ENCODE measurements at regions not wholly inside any gene's neighbourhood (a gene's known extent, or its start where the extent isn't known, plus 50 kb on each side); places are given as distances from the start of the nearest gene placed in this dataset.

GRCh38 chr21:35238119-35238518 lies 189.0 kb upstream of the RUNX1 start:
- Histone ChIP-seq H2BK120ac (ENCODE audit: low read depth, low read length, poor library complexity, severe bottlenecking) (no peak overlapping the region), H3K4me1 (ENCODE audit: insufficient read depth, low read length) (no peaks in the 10 kb centered on the region), H3K4me2 (ENCODE audit: insufficient read depth, insufficient read length, low read length) (no peak overlapping the region), H2BK20ac (ENCODE audit: low read depth, low read length, poor library complexity, severe bottlenecking) (no peak overlapping the region), H3T11ph (ENCODE audit: low read length) (no peak overlapping the region), H3K56ac (ENCODE audit: insufficient read length, low read depth, low read length) (no peak overlapping the region), H3K79me1 (ENCODE audit: insufficient read depth, low read depth, low read length, poor library complexity, severe bottlenecking) (no peaks in the 10 kb centered on the region), H3K9me3 (ENCODE audit: control insufficient read depth, low read depth, low read length) (no peaks in the 10 kb centered on the region), H3K14ac (ENCODE audit: insufficient read depth, low read length) (no peak overlapping the region), H2BK5ac (ENCODE audit: insufficient read length, low read length) (no peak overlapping the region), H3K9ac (ENCODE audit: extremely low read depth, insufficient read length, low read length) (no peak overlapping the region), H4K20me1 (ENCODE audit: control insufficient read depth, insufficient read depth, insufficient read length) (no peaks in the 10 kb centered on the region), H3K23me2 (ENCODE audit: insufficient read length, low read depth, low read length, poor library complexity, severe bottlenecking) (no peaks in the 10 kb centered on the region), H2BK12ac (ENCODE audit: insufficient read length, low read depth, low read length) (no peak overlapping the region), H3K27ac (ENCODE audit: insufficient read length, low read depth, low read length) (no peak overlapping the region), H4K5ac (ENCODE audit: insufficient read length, low read depth, low read length) (no peak overlapping the region), H3K27me3 (ENCODE audit: insufficient read depth, low read length) (no peaks in the 10 kb centered on the region), H3K79me2 (ENCODE audit: insufficient read depth, low read length) (no peaks in the 10 kb centered on the region), H4K91ac (ENCODE audit: insufficient read length, low read depth, low read length) (no peak overlapping the region), H3K18ac (ENCODE audit: insufficient read length, low read depth, low read length) (no peak overlapping the region), H2BK15ac (ENCODE audit: low read depth, low read length) (no peak overlapping the region), H3K23ac (ENCODE audit: insufficient read length, low read depth, low read length) (no peak overlapping the region), H3K4ac (ENCODE audit: low read depth, low read length) (no peak overlapping the region), H2AFZ (ENCODE audit: low read length) (no peak overlapping the region), H2AK5ac (ENCODE audit: insufficient read length, low read length) (no peak overlapping the region), H4K8ac (replicated peaks; ENCODE audit: insufficient read length, low read depth, low read length) (no peak overlapping the region)
- Mint-ChIP-seq H3K9me3 (peaks cover 5 to 6% of the 10 kb centered on the region in 2 experiments), H3K27ac (no peak overlapping the region), H3K27me3 (ENCODE audit: low read depth) (no peaks in the 10 kb centered on the region; the same call in 1 of the 2 replicates), H3K4me1 (peaks cover 7 to 10% of the 10 kb centered on the region in 2 experiments; a peak in 3 of 4 replicates), H3K36me3 (ENCODE audit: insufficient read depth in 1 of 3, low read depth in 3 of 3) (peaks cover 0 to 4% (median 0%) of the 10 kb centered on the region in 3 experiments; a peak in 1 of 7 replicates), H3K4me3 (no peak overlapping the region)
- no peak for DNase-seq
- TF ChIP-seq, protein P1, sequence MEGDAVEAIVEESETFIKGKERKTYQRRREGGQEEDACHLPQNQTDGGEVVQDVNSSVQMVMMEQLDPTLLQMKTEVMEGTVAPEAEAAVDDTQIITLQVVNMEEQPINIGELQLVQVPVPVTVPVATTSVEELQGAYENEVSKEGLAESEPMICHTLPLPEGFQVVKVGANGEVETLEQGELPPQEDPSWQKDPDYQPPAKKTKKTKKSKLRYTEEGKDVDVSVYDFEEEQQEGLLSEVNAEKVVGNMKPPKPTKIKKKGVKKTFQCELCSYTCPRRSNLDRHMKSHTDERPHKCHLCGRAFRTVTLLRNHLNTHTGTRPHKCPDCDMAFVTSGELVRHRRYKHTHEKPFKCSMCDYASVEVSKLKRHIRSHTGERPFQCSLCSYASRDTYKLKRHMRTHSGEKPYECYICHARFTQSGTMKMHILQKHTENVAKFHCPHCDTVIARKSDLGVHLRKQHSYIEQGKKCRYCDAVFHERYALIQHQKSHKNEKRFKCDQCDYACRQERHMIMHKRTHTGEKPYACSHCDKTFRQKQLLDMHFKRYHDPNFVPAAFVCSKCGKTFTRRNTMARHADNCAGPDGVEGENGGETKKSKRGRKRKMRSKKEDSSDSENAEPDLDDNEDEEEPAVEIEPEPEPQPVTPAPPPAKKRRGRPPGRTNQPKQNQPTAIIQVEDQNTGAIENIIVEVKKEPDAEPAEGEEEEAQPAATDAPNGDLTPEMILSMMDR (conservative IDR thresholded peaks at IDR 0.05) = no peak
- WGBS (ENCODE audit: extremely low coverage, insufficient read length, low lambda C conversion rate) = no CpG with 5 or more reads among the region's 2 CpGs

Data from H9 (cell line).